ENCODE measurements at regions not wholly inside any gene's neighbourhood (a gene's known extent, or its start where the extent isn't known, plus 50 kb on each side); places are given as distances from the start of the nearest gene placed in this dataset.
"Not testable (repeated sequence)": the region's sequence is repeated elsewhere in the genome, so short reads cannot be mapped to it uniquely, and the experiment has no call there.

- not testable (repeated sequence) for DNase-seq
Measured at GRCh38 chr1:55514571-55514970, 299.4 kb upstream of the USP24 start.

- DNase-seq, result no peak
Measured at GRCh38 chr1:55512466-55512865, 297.3 kb upstream of the USP24 start.

- DNase-seq, result no peak
Measured at GRCh38 chr1:55507578-55507931, 292.4 kb upstream of the USP24 start.

DNA sequence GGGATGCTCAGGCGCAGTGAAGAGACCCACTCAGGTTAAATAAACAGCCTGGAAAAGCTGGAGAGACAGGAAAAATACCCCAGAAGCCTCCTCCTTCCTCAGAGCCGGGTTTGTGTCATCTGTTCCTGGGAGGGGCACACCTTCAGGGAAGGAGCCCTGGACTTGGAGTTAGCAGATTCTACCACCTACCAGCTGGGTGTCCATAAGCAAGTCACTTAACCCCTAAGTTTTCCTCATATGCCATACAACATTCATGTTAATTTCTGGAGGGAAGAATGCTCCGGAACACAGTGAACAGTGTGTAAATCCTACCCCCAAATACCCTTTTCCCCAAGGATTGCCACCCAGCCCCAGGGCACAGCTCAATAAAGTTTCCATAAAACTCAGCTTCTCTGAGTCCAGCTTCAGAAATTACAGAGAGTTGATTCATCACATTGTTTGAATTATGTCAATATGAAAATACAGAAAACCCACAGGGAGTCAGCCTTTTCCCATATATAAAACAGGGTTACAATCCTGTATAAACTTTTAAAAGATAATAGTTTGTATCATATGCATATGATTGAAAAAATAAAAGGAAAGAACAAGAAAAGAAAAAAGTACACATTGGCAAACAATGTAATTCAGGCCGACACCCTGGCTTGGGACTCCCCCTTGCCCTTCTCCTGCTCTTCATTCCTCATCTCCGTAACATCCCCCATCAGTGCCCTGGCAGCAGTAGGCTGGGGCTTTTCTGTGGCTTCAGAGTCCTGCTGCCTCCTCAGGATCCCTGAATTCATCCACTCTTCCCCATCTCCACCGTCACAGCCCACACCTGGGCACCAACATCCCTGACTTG, 291.8 kb upstream of the USP24 start:
- DNase-seq, result no peak

DNA sequence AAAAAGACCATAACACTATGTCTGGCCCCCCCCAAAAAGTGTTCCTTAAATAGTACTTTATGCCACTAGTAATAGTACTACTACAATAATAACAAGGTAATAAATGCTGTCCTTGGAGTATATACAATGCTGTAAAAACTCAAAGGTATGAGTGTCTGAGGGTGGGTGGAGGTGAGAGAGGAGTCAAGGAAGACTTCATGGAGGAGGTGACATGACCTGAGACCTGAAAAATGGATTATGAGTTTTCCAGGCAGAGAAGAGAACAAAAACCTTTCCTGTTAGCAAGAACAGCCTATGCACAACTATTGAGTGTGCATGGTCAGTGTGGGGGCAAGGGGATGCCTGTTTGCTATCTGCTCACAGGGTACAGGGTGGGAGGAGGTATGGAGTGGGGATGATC, 290.2 kb upstream of the USP24 start:
- no peak for DNase-seq

DNA sequence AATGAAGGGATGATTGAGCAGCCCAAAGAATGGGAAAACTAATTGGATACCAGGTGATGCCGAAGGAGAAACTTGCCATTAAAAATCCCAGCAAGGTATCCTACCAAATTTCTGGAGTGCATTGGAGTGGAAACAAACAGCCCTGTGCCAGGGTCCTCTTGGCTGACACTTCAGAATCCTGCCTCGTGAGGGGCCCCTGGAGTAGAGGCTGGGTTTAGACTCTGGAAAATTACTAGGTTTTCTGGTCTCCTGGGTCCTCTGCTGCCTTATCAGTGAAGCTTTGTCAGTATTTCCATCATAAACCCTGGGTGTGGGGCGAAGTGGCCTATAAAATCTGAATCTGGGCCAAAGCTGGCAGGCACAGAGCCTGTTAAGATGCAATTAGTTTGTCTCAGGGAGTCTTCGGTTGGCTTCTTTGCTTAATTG, 289.2 kb upstream of the USP24 start:
- DNase-seq, result no peak

DNA sequence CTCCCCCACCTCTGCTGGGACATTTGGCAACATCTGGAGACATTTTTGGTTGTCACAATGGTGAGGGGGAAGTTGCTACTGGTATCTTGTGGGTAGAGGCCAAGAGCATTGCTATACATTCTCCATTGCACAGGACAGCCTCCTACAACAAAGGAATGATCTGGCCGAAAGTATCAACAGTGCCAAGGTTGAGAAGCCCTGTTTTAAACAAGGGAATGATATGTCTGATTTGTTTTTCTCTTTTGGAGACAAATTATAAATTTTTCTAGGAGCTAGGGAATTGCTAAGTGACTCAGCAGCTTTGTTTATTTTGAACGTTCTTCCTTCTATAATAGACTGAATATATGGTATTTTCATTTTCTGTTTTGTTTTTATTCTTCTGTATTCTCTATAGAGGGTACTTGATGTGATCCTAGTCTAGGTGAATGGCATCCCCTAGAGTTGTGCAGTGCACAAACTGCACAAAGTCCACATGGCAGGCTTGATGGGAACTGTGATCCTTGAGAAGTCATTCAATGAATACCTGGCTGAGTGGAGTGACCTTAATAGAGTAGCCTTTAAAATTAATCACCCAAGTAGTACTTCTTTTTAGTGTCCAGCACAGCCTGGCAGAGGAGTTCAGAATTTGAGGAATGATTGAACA, 288.6 kb upstream of the USP24 start:
- no peak for DNase-seq

DNA sequence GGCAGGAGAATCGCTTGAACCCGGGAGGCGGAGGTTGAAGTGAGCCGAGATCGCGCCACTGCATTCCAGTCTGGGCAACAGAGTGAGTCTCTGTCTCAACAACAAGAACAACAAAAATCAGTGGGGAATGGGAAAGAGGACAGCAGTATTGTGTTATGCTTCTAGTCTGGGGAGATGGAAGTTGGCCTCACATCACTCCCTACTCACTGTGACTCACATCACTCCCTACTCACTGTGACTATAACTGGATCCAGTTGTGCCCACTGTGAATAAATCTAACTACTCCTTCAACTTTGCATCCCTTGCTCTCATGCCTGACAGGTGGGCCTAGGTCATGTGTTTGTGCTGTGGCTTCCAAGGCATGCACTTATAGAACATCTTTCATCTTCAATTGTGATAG, 285.4 kb upstream of the USP24 start:
- DNase-seq, result no peak

- DNase-seq, result no peak
Measured at GRCh38 chr1:55490547-55490946, 275.4 kb upstream of the USP24 start.

GRCh38 chr1:55484173-55484572, 269.0 kb upstream of the USP24 start:
- no peak for DNase-seq

DNA sequence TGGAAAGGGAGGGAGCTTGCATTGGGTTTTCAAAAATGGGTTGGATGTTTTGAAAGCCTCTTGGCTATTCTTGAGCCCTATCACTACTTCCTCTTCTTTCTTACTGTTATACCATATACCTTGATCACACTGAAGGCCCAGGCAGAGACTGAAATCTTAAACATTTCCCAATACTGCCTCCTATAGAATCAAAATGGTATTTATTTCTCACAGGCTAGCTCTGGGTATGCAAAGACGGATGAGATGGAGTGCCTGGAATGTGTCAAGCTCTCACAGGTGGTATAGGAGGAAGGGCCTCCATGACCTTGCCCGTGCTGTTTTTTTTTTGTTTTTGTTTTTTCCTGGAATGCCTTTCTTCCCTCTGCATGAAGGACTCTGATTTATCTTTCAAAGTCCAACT, 268.4 kb upstream of the USP24 start:
- DNase-seq, result no peak

DNA sequence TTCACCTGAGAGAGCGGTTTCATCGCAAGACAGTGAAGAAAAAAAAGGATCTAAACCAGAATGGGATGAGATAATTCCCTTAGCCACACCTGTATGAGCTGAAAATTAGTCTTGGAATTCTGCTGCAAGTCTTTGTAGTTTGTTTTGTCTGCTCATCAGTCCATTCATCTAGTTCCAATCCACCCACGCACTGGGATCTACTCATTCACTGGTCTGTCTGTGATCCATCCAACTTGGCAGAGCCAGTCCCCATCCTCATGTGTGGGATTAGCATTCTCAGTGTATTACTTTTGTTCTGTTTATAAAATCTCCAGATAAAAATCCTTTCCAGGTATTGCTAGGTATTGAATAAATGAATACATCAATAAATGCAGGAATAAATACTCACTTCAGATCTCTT, 266.5 kb upstream of the USP24 start:
- DNase-seq, result no peak

DNA sequence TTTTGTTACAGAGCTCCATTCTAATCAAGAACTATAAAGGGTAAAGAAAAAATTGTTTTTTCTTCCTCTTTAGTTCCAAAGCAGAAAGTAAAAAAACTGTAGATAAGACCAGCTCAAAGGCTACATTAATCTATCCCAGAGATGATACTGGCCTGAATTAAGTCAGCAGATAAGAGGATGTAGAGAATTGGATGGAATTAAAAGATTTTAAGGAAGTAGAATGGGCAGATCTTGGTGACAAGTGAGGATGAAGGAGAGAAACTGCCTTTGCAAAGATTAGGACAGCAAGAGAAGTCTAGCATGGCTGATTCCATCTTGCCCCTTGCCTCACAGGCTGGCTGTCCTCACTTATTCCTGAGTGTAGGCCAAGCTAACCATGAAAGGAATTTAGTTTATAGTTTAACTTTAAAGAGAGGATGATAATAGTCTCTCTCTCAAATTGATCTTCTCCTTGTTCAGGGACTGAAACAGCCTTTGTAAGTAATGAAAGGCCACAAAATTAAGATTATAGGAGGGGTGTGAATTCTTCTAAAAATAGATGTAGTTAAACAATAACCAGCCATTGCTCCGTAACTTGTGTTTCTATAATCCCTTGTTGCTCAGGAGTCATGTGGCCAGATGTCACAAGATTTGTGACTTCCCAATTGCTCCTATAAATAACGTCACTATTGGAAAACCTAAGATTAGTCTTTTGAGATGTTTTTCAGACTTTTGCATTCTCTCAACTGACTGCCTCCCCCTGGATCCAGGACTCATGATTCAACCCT, 265.0 kb upstream of the USP24 start:
- no peak for DNase-seq

- DNase-seq, result no peak
Measured at GRCh38 chr1:55478742-55479141, 263.6 kb upstream of the USP24 start.

GRCh38 chr1:55477953-55478352, 262.8 kb upstream of the USP24 start:
- no peak for DNase-seq

- no peak for DNase-seq
Measured at GRCh38 chr1:55476445-55477015, 261.4 kb upstream of the USP24 start.

GRCh38 chr1:55474168-55474786, 259.1 kb upstream of the USP24 start:
- DNase-seq, result no peak

DNA sequence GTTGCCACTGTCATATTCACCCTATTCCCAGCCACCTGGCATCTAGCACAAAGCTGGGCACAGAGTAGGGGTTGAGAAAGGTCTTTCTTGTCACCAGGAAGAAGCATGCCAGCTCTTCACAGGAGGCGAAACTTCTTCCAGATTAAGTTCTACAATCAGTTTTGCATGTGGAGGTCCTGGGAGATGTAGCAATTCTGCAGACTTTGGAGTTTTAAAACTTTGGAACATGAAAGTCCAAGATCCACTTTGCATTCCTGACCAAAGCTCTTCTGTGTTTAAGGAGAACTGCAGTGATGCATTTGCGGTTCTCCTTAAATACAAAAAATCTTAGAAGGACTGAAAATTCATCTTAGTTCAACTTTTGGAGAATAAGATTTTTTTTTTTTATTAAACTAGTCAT, 258.5 kb upstream of the USP24 start:
- DNase-seq, result no peak

- no peak for DNase-seq
Measured at GRCh38 chr1:55472784-55473183, 257.6 kb upstream of the USP24 start.

- no peak for DNase-seq
Measured at GRCh38 chr1:55472115-55472514, 257.0 kb upstream of the USP24 start.

DNA sequence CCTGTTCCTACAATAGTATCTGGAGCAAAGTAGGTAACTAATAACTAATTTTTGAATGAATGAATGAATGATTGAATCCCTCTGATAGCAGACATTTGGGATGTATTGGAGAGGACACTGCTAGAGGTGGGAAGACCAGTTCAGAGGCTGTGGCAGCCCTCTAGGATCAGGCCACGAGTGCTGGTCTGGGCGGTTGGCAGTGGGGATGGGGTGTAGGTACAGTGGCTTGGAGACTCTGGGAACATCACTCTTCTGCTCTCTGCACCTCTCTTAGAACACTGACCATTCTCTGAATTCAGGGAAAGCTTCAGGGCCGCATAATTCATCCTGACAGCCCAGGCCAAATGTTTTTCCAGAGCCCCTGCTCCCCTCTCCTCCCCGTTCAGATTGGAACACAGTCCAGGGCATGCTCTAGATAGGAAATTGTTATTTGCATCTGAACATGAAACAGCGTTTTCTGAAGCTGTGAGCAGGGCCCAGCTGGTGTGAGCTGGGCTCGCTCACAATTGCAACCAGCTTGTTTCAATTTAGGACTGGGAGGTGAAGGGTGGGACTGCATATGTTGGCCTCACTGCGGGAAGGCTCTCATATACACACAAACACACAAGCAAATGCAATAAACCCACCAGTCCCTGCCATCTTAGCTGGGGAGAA, 253.1 kb upstream of the USP24 start:
- DNase-seq, result no peak

DNA sequence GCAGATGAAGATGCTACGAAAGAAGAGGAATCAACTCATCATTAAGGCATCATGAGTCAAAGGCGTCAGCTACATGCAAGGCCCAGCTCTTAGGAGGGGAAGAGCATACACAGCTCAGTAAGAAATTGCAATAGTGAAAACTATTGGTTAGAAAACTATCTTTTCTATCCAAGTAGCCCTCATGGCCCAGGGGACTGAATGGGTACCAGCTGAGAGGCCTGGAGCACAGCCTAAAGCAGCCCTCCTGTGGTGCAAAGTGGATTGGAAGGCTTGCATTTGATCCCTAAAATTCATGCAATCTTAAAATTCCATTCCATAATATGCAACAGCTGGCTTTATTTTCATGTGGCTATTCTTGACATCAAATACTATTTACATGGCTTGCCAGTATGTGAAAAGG, 251.8 kb upstream of the USP24 start:
- DNase-seq, result no peak

- DNase-seq, result no peak
Measured at GRCh38 chr1:55466373-55466772, 251.2 kb upstream of the USP24 start.

All from cerebellar nuclear complex (tissue), 1 donor.